Tibial artery (tissue), 4 donors: ENCODE measurements at regions not wholly inside any gene's neighbourhood (a gene's known extent, or its start where the extent isn't known, plus 50 kb on each side); places are given as distances from the start of the nearest gene placed in this dataset.

Experiments used
- DNase-seq, 2 donors: peaks; one replicate each; pipeline ENCODE4 v3.0.0-alpha.2; 2019
- H3K27ac ChIP-seq, 2 donors: fragments of 200-600 bp; sonication (generic) in 1 of 2; 1 replicate in 1 of 2; 2 replicates in 1 of 2; pipeline ENCODE4 v1.5.1; 2018 to 2019; ENCODE audit warnings: mild to moderate bottlenecking in 1 of 2
- H3K27me3 ChIP-seq, 2 donors: fragments of 200-600 bp; sonication (generic) in 1 of 2; one replicate each; pipeline versions ENCODE4 v1.5.1 to v1.6.0; 2016 to 2019
- H3K36me3 ChIP-seq, 3 donors: fragments of 200-600 bp; sonication (generic) in 2 of 3; one replicate each; pipeline ENCODE4 v1.5.1; 2016 to 2019; ENCODE audit warnings: mild to moderate bottlenecking in 2 of 3
- H3K4me1 ChIP-seq, 4 donors: fragments of 200-600 bp; sonication (generic) in 2 of 4; 1 replicate in 3 of 4; 2 replicates in 1 of 4; pipeline ENCODE4 v1.5.1; 2016 to 2019
- H3K4me3 ChIP-seq, 2 donors: fragments of 200-600 bp; sonication (generic) in 1 of 2; 1 replicate in 1 of 2; 2 replicates in 1 of 2; pipeline ENCODE4 v1.5.1; 2018 to 2019; ENCODE audit warnings: mild to moderate bottlenecking in 2 of 2
- H3K9me3 ChIP-seq, 3 donors: fragments of 200-600 bp; sonication (generic) in 1 of 3; one replicate each; pipeline ENCODE4 v1.5.1; 2016 to 2019
- intact Hi-C: fragments of 100-400 bp; cut with DNase I; formaldehyde crosslinking; loops from one replicate; pipeline ENCODE4 v1.15.0; 2023; ENCODE audit warnings: low total_unique reads
- TF ChIP-seq, protein P1 (sequence below), 2 experiments: fragments of 200-600 bp in 1 of 2; fragments of 450-650 bp in 1 of 2; IDR thresholded peaks; one replicate each; pipeline ENCODE4 v1.5.1; 2017 to 2019; ENCODE audit warnings: antibody characterized with exemption in 2 of 2, mild to moderate bottlenecking in 1 of 2, moderate library complexity in 1 of 2

DNA sequence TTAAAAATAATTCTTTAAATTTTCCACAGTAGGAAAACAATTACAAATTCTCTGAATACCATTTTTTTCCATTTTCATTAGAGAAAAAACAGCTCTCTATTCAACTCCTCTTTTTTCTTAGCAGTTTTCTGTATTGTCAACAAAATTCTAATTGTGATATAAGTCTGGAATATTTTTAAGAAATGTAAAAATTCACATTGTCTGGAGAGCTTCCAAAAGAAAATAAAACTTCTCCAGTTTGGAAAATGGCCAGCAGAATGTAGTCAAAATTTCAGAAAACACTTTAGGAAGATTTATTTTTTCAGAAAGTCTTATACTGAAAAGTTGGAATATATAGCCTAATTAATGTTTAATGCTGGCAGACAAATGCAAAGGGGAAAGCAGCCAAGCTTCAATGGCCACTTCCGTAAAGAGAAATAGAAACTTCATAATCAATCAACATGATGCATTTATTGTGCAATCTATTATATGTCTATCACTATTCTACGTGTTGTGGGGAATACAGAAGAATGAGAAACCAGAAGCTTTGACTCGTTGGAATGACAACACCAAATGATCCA is 733.2 kb upstream of the PKDCC start:
- no peak for DNase-seq
- no peaks in the 10 kb centered on the region for H3K27me3 ChIP-seq
- TF ChIP-seq, protein P1, sequence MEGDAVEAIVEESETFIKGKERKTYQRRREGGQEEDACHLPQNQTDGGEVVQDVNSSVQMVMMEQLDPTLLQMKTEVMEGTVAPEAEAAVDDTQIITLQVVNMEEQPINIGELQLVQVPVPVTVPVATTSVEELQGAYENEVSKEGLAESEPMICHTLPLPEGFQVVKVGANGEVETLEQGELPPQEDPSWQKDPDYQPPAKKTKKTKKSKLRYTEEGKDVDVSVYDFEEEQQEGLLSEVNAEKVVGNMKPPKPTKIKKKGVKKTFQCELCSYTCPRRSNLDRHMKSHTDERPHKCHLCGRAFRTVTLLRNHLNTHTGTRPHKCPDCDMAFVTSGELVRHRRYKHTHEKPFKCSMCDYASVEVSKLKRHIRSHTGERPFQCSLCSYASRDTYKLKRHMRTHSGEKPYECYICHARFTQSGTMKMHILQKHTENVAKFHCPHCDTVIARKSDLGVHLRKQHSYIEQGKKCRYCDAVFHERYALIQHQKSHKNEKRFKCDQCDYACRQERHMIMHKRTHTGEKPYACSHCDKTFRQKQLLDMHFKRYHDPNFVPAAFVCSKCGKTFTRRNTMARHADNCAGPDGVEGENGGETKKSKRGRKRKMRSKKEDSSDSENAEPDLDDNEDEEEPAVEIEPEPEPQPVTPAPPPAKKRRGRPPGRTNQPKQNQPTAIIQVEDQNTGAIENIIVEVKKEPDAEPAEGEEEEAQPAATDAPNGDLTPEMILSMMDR (IDR thresholded peaks at IDR 0.05): no peak
- H3K27ac ChIP-seq: no peak overlapping the region
- intact Hi-C loops: no loop called here
- peaks cover 0 to 7% (median 0%) of the 10 kb centered on the region in 4 donors for H3K4me1 ChIP-seq
- H3K4me3 ChIP-seq: no peak overlapping the region
- no peaks in the 10 kb centered on the region for H3K36me3 ChIP-seq
- H3K9me3 ChIP-seq: no peaks in the 10 kb centered on the region

DNA sequence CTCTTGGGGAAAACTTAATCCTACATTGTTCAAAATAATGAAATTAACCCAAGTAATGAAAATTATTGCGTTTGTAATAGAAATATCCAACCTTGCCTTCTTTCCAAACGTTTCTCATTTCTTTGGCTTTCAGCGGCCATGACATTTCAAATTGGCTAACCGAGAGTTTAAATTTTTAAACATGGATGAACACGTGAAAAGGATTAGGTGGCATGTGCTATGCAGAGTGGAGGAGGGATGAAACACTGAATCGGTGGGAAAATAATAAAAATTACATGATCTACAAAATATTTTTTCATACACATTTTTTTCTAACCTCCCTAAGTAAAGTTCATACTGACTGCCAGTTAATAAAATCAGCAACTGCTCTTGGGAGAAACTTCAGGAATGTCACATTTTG is 728.4 kb upstream of the PKDCC start:
- peaks cover 0 to 4% (median 0%) of the 10 kb centered on the region in 4 donors for H3K4me1 ChIP-seq
- no peak overlapping the region for H3K4me3 ChIP-seq
- H3K27me3 ChIP-seq: no peaks in the 10 kb centered on the region
- H3K27ac ChIP-seq: no peak overlapping the region
- TF ChIP-seq, protein P1 (IDR thresholded peaks at IDR 0.05): no peak
- no peak for DNase-seq
- H3K9me3 ChIP-seq: no peaks in the 10 kb centered on the region
- intact Hi-C loops: no loop called here
- no peaks in the 10 kb centered on the region for H3K36me3 ChIP-seq

DNA sequence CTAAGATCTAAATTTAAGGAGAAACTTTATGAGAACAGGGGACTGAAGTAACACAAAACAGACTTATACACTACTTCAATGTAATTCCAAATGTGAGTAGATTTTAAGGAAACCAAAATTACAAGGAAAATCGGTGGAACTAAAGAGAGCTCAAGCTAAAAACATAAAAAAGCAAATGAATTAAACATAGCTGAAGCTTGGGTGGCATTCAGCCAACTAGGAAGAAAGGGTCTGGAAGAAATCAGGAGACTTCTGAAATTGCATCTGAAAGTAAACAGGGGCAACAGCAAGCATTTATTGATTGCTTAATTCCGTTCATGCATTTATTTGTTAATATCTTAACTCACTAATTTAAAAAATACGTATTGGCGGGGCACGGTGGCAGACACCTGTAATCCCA is 727.3 kb upstream of the PKDCC start:
- Histone ChIP-seq H3K27me3 (no peaks in the 10 kb centered on the region), H3K4me3 (no peak overlapping the region), H3K9me3 (no peaks in the 10 kb centered on the region), H3K36me3 (no peaks in the 10 kb centered on the region), H3K27ac (no peak overlapping the region), H3K4me1 (no peaks in the 10 kb centered on the region)
- intact Hi-C loops: no loop called here
- TF ChIP-seq, protein P1 (IDR thresholded peaks at IDR 0.05): no peak
- no peak for DNase-seq

DNA sequence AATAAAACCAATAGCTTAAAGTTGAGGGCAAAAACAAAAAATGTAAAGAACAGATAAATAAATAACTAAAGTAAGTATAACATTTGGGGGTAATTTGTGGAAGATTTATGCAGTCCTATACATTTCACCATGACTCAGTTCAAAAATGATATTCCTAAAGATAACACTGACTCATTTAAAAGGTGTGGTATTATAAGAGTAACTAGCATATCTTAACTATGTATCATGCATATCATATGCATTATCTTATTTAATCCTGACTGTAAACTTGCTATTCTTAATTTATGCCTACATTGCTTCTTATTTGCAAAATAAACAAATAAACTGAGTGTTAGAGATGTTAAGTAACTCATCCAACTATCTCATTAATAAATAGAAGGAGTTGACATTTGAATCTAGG is 726.5 kb upstream of the PKDCC start:
- H3K4me3 ChIP-seq: no peak overlapping the region
- TF ChIP-seq, protein P1 (IDR thresholded peaks at IDR 0.05): no peak
- intact Hi-C loops: no loop called here
- no peak for DNase-seq
- H3K27me3 ChIP-seq: no peaks in the 10 kb centered on the region
- H3K27ac ChIP-seq: no peak overlapping the region
- H3K36me3 ChIP-seq: no peaks in the 10 kb centered on the region
- H3K4me1 ChIP-seq: peaks cover 0 to 4% (median 0%) of the 10 kb centered on the region in 4 donors
- H3K9me3 ChIP-seq: no peaks in the 10 kb centered on the region

DNA sequence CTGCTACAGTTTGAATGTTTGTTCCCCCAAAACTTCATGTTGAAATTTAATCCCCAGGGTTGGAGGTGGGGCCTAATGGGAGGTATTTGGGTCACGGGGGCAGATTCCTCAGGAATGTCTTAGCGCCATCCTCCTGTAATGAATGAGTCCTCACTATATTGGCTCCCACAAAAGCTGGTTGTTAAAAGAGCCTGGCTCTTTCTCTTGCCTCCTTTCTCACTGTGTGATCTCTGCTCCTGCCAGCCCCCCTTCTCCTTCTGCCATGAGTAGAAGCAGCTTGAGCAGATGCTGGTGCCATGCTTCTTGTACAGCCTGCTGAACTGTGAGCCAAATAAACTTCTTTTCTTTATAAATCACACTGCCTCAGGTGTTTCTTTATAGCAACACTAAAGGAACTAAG is 721.0 kb upstream of the PKDCC start:
- H3K9me3 ChIP-seq: no peaks in the 10 kb centered on the region
- no peak overlapping the region for H3K4me3 ChIP-seq
- H3K4me1 ChIP-seq: peaks cover 0 to 4% (median 0%) of the 10 kb centered on the region in 4 donors
- no peaks in the 10 kb centered on the region for H3K27me3 ChIP-seq
- DNase-seq: no peak
- TF ChIP-seq, protein P1 (IDR thresholded peaks at IDR 0.05): no peak
- intact Hi-C loops: no loop called here
- no peaks in the 10 kb centered on the region for H3K36me3 ChIP-seq
- no peak overlapping the region for H3K27ac ChIP-seq

DNA sequence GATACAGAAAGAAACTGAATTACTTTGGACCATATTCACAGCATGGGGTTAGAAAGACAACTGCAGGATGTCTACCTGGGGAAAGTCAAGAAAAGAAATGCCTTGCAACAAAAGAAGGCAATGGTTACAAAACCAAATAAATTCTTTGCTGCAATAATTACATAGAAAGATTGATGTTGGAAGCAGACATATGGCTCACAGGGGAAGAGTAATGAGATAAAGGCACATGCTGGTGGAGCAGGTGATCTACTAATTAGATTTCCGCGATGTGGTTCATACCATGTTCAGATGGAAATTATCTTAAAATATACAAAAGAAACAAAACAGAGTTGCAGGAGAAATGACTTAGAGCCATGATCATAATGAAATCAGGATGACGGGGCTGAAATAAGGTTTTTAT is 718.8 kb upstream of the PKDCC start:
- DNase-seq: no peak
- TF ChIP-seq, protein P1 (IDR thresholded peaks at IDR 0.05): no peak
- H3K36me3 ChIP-seq: no peaks in the 10 kb centered on the region
- H3K4me3 ChIP-seq: no peak overlapping the region
- intact Hi-C loops: no loop called here
- H3K4me1 ChIP-seq: peaks cover 0 to 4% (median 0%) of the 10 kb centered on the region in 4 donors
- H3K27ac ChIP-seq: no peak overlapping the region
- H3K9me3 ChIP-seq: no peaks in the 10 kb centered on the region
- no peaks in the 10 kb centered on the region for H3K27me3 ChIP-seq
